ENCODE measurements at regions not wholly inside any gene's neighbourhood (a gene's known extent, or its start where the extent isn't known, plus 50 kb on each side); places are given as distances from the start of the nearest gene placed in this dataset.

DNA sequence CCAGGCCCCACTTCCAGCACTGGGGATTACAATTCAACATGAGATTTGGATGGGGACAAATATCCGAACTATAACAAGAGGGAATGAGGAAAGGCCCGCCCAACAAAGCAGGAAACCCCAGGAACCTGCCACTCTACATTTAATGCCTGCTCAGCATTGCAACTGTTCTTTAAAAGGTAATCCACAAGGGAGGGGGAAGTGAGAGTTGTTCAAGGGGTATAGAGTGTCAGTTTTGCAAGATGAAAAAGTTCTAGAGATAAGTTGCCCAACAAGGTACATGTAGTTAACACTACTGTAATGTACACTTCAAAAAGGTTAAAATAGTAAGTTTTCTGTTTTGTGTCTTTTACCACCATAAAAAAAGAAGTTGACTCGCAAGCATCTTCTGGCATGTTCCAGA is 137.6 kb downstream of the MBD2 start:
- peaks cover 9% of the 10 kb centered on the region for H3K36me3 Mint-ChIP-seq (ENCODE audit: low read depth)
- H3K4me1 Mint-ChIP-seq: no peaks in the 10 kb centered on the region
- H3K9me3 Mint-ChIP-seq: peaks cover 16% of the 10 kb centered on the region
- no peak overlapping the region for H3K4me3 Mint-ChIP-seq
- DNase-seq (ENCODE audit: low read depth, low spot score): no peak
- H3K27me3 Mint-ChIP-seq (ENCODE audit: low read depth): no peaks in the 10 kb centered on the region
- no peak overlapping the region for H3K27ac Mint-ChIP-seq (ENCODE audit: unreplicated experiment)
- TF ChIP-seq, protein P1, sequence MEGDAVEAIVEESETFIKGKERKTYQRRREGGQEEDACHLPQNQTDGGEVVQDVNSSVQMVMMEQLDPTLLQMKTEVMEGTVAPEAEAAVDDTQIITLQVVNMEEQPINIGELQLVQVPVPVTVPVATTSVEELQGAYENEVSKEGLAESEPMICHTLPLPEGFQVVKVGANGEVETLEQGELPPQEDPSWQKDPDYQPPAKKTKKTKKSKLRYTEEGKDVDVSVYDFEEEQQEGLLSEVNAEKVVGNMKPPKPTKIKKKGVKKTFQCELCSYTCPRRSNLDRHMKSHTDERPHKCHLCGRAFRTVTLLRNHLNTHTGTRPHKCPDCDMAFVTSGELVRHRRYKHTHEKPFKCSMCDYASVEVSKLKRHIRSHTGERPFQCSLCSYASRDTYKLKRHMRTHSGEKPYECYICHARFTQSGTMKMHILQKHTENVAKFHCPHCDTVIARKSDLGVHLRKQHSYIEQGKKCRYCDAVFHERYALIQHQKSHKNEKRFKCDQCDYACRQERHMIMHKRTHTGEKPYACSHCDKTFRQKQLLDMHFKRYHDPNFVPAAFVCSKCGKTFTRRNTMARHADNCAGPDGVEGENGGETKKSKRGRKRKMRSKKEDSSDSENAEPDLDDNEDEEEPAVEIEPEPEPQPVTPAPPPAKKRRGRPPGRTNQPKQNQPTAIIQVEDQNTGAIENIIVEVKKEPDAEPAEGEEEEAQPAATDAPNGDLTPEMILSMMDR (conservative IDR thresholded peaks at IDR 0.05): no peak

DNA sequence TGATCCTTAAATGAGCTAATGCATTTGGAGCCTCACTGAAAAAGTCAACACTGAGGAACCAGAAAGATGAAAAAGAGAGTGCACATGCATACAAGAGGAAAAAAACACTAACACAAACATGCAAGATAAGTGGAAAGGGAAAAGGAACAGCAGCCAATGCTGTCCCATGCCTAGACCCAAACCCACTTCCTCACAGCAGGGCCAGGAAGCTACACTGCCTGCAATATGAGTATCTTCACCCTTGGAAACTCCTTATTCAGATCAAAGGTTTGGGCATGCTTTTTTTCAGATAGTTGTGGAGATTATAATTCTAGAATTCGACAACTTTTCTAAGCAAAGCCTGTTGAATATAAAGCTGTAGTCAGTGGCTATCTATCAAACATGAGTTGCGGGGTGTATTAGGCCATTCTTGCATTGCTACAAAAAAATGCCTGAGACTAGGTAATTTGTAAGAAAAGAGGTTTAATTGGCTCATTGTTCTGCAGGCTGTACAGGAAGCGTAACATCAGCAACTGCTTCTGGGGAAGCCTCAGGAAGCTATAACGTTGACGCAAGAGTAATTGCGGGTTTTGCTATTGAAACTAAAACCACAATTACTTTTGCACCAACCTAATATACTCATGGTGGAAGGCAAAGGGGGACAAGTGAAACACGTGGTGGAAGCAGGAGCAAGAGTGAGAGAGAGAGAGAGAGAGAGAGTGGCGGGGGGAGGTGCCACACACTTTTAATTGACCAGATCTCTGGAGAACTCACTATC is 138.2 kb downstream of the MBD2 start:
- no peak for DNase-seq (ENCODE audit: low read depth, low spot score)
- TF ChIP-seq, protein P1 (conservative IDR thresholded peaks at IDR 0.05): no peak
- Mint-ChIP-seq H3K4me1 (no peaks in the 10 kb centered on the region), H3K27ac (ENCODE audit: unreplicated experiment) (no peak overlapping the region), H3K9me3 (peaks cover 17% of the 10 kb centered on the region), H3K4me3 (no peak overlapping the region), H3K27me3 (ENCODE audit: low read depth) (no peaks in the 10 kb centered on the region), H3K36me3 (ENCODE audit: low read depth) (peaks cover 10% of the 10 kb centered on the region)

GRCh38 chr18:54080858-54081257 is 143.6 kb downstream of the MBD2 start:
- Mint-ChIP-seq H3K4me3 (no peak overlapping the region), H3K27me3 (ENCODE audit: low read depth) (no peaks in the 10 kb centered on the region), H3K36me3 (ENCODE audit: low read depth) (peaks cover 10% of the 10 kb centered on the region), H3K4me1 (no peaks in the 10 kb centered on the region), H3K27ac (ENCODE audit: unreplicated experiment) (no peak overlapping the region), H3K9me3 (peaks cover 17% of the 10 kb centered on the region)
- TF ChIP-seq, protein P1 (conservative IDR thresholded peaks at IDR 0.05): no peak
- no peak for DNase-seq (ENCODE audit: low read depth, low spot score)

- no peaks in the 10 kb centered on the region for H3K4me1 Mint-ChIP-seq
- no peaks in the 10 kb centered on the region for H3K36me3 Mint-ChIP-seq (ENCODE audit: low read depth)
- TF ChIP-seq, protein P1 (conservative IDR thresholded peaks at IDR 0.05): no peak
- H3K9me3 Mint-ChIP-seq: no peaks in the 10 kb centered on the region
- no peak overlapping the region for H3K4me3 Mint-ChIP-seq
- H3K27ac Mint-ChIP-seq (ENCODE audit: unreplicated experiment): no peak overlapping the region
- no peaks in the 10 kb centered on the region for H3K27me3 Mint-ChIP-seq (ENCODE audit: low read depth)
- no peak for DNase-seq (ENCODE audit: low read depth, low spot score)
Measured at GRCh38 chr18:54076166-54076565, 148.3 kb downstream of the MBD2 start.

DNA sequence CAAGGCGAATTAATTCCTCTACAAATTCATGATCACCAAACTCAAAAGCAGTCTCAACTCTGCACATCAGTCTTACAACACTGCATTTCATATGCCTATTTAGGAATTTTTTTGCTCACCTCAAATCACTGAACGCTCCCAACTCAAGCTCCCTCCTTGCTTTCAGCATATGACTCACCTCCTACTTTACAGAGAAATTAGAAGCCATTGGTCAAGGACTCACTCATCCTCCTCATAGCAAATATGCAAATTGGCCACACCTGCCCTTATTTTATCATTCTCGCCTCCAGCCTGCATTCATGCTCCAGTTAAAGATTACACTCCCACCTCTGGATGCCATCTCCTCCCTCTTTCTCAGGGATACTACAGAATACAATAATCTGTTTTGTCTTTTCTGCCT is 148.8 kb downstream of the MBD2 start:
- Mint-ChIP-seq H3K36me3 (ENCODE audit: low read depth) (no peaks in the 10 kb centered on the region), H3K9me3 (no peaks in the 10 kb centered on the region), H3K27me3 (ENCODE audit: low read depth) (no peaks in the 10 kb centered on the region), H3K27ac (ENCODE audit: unreplicated experiment) (no peak overlapping the region), H3K4me3 (no peak overlapping the region), H3K4me1 (no peaks in the 10 kb centered on the region)
- no peak for DNase-seq (ENCODE audit: low read depth, low spot score)
- TF ChIP-seq, protein P1 (conservative IDR thresholded peaks at IDR 0.05): no peak

All from neural crest cell (in vitro differentiated cells).